HG02623 (cell line): ENCODE measurements at regions not wholly inside any gene's neighbourhood (a gene's known extent, or its start where the extent isn't known, plus 50 kb on each side); places are given as distances from the start of the nearest gene placed in this dataset.

Experiments
- ATAC-seq: cut with Tn5 transposase; IDR thresholded peaks from one replicate; pipeline ENCODE4 v1.9.1; 2021; ENCODE audit warnings: moderate library complexity; ENCODE audit not compliant: unreplicated experiment

GRCh38 chr2:219765231-219765911 lies 137.9 kb downstream of the SLC4A3 start:
- no peak for ATAC-seq

DNA sequence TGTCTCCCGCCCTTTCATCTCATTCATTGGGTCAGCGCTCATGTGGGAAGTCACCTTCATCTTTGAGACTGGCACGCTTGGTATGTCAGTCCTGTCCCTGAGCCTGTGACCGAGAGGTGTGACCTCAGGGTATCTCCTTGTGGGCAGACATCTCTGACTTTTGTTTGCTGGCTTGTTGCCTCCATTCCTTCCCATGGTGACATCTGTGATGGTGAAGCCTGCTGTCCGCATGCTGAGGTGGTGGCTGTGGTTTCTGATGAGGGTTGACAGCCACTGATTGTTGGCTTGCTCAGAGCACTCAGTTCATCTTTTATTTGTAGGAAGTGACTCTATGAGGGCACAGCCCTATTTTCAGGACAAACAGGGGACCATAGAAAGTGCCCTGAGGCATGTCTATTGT lies 139.2 kb downstream of the SLC4A3 start:
- no peak for ATAC-seq

DNA sequence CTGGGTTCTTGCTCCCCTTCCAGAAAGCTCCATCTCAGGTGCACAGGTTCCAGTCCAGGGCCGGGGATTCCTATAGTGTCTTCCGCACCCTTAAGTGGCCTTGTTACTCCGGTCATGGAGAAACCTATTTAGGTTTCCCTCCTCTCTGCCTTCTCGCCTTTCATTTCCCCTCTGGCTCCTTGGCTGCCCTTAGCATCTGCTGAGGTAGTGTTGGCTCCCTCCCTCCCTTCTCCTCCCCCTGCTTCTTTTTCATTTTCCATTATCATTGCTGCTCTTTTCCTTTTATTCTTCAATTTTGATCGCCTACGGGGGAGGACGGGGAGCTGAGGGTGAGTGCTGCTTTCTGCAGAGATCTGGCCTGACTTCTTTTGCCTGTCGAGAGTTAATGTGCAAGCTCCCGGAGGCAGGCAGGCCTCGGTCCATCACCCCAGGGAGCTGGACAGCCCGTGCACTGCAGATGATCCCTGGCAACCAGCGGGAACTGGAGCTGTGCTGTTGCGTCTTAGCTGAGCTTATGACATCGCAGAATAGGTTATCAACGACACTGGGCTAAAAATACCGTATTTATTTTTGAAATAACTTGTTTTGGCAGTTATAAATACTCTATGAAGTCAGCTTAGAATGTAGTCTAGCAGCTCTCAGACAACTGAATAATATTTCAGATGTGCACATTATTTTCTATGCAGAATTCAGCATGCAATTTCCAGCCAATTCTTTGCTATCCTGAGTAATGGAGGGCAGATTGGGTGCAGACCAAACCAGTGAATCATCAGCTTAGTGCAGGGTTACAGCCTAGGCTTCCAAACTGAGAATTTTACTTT lies 141.9 kb downstream of the SLC4A3 start:
- no peak for ATAC-seq

DNA sequence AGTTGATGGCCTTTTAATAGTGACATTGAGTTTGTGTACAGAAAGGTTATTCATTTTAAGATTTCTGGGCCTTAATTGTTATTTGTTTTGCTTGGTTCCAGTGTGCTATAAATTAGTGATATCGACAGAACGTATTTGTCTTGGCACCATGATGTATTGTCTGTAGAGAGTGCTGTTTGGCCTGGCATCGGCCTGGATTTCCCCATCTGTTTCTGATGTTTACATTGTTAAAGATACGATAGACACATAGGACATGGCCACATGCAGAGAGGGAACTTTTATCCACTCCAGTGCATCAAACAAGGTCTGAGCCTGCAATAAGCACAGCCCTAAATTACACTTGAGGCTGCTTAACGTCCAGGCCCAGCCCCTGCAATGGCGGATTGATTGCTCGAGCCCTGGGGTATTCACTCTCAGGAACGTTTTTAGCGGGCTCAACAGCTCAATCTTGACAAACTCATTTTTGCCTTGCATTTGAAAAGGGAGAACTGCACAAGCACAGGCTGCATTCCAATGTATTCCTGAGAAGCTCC lies 144.7 kb downstream of the SLC4A3 start:
- no peak for ATAC-seq

GRCh38 chr2:219772697-219773096 lies 145.3 kb downstream of the SLC4A3 start:
- no peak for ATAC-seq

DNA sequence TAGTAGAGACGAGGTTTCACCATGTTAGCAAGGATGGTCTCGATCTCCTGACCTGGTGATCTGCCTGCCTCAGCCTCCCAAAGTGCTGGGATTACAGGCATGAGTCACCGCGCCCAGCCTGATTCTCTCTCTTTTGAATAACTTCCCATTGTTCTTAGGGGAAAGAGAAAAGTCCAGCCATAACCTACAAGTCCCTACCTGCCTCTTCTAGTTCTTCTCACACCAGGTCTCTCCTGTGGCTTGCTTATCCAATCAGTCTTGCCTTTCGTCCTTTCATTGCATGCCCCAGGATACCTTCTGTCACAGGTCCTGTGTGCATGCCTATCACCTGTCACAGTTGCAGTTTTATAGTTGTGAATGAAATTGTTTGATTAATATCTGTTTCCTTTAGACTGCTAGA lies 148.1 kb downstream of the SLC4A3 start:
- no peak for ATAC-seq

DNA sequence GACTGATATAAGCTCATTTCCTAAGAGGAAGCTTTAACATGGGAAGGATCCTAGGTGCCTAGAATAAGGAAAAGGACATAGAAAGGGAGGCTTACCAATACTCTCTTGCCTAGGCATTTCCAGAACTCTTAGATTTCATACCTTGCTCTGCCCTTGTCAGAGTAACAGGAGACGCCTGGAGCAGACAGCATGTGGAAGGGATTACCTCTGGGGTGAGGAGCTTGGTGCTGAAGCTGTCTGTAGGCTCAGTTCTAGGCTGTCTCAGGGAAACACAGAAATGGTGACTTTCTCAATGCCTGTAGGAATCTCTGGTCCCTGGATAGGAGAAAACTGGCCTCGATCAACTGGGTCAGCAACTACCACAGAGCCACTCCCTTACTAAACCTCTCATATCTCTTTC lies 150.0 kb downstream of the SLC4A3 start:
- ATAC-seq, result no peak

DNA sequence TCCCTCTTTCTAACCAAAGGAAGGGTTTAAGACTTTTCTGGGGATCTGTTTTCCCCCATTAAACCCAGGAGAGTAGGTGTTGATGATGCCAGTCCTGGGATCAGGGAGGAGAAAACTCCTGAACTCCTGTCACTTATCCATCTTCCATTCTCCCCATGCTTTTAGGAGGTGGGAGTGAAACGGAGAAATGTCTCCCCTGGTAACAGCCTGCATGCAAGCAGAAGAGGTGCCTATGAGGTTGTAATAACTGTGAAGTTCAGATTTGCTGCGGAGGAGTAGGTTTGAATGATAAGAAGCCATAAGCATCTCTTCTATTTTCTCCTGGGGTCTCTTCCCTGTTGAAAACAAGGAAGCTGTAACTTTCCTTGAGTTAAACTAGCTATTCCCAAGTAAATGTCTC lies 150.8 kb downstream of the SLC4A3 start:
- ATAC-seq, result no peak

GRCh38 chr2:219782737-219783348 lies 155.4 kb downstream of the SLC4A3 start:
- no peak for ATAC-seq

DNA sequence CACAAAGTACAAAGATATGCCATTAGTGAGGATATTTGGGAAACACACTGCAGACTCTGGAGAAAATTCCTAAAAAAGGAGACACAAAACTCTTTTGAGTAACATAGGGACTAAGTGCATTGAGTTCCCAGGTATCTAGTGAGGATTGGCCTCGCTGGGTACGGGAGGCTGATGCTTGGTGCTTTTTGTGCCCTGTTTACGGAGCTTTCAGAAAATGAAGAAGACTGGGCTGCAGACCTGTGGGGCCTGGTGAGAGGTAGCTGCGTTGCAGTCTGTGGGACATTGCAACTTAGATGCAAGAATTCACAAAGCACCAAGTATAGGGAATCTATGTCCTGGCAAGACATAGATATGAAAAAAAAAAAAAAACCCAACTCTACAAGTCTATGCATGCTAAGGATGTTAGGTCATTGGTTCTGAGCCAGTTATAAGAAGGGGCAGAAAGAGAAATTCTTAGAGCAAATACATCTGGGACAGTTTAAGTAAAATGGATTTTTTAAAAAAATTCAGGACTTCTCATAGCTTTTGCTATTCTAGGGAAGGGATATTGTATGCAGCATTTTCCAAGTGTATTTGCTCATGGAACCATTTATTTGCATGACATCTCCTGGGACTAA lies 156.0 kb downstream of the SLC4A3 start:
- no peak for ATAC-seq

DNA sequence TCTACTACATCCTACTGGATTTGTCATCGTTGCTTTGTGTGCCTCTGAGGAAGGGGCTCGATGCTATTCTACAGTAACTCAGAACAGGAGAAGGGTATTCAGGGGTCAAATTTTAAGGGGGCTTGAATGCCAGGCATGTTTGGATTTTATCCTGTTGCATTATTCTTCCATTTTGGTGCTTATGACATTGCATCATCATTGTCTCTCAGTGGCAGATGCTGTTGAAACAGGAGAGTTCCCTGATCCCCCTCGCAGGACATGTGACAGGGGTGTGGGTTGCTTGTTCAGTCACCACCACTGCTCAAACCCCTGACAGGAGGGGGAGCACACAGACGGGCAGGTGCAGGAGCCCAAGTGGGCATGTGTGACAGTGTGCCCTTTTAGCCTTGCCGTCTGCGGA lies 156.7 kb downstream of the SLC4A3 start:
- no peak for ATAC-seq

- no peak for ATAC-seq
Observed at GRCh38 chr2:219789476-219789875, 162.0 kb downstream of the SLC4A3 start.

- no peak for ATAC-seq
Observed at GRCh38 chr2:219792446-219792845, 165.0 kb downstream of the SLC4A3 start.

DNA sequence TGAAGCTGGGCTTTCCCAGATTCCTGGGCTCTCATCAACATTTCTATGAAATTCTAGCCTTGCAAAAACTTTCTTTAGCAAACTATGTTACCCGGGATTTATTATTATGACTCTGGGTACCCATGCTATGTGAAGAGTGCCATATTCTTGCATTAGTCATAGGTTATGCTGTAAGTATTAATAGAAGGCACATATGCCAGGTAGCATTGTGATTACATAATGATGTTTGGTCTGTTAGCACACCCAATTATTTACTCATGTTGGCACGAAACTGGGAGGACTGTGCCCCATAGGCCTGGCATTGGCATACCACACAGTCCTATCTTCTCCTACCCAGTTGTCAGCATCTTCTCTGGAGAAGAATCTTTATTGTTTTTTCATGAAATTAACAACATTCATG lies 171.0 kb downstream of the SLC4A3 start:
- ATAC-seq, result no peak

DNA sequence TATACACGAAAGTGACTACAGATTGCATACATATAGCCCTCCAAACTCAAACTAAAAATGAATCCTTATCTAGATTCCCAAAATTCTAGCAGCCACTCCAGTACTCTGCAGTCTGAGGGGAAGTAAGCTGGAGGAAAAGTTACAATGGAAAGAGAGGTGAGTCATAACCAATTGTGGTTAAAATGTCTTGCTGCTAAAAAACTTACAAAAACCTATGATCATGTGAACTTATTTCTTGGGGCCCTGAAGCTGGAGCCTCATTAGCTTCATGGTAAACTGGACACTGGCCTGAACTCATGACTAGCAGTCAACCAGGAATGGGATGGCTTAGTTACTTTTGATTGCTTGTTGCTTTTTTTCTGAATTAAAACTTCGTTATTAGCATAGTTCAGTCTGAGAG lies 175.9 kb downstream of the SLC4A3 start:
- ATAC-seq, result no peak

GRCh38 chr2:219810895-219811294 lies 183.5 kb downstream of the SLC4A3 start:
- no peak for ATAC-seq

- no peak for ATAC-seq
Observed at GRCh38 chr2:219812672-219813071, 185.2 kb downstream of the SLC4A3 start.

- no peak for ATAC-seq
Observed at GRCh38 chr2:219820767-219821166, 193.3 kb downstream of the SLC4A3 start.

GRCh38 chr2:219823574-219823973 lies 196.1 kb downstream of the SLC4A3 start:
- no peak for ATAC-seq

DNA sequence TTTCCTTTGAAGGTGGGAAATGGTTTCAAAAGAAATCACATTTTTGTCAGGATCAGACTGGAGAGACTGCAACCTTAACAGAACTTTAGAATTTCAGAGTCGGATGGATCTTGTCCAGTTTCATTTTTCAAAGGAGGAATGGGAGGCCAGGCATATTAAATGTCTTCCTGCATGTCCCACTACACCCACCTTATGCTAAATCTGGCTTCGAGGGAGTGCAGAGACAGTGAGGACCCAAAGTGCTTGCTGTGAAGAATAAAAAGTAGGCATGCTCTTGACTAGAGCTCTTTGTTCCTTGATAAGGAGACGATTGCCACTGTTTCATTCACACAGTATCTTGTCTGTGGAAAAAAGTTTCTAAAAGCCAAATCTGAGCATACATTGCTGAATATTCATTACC lies 197.6 kb downstream of the SLC4A3 start:
- no peak for ATAC-seq

DNA sequence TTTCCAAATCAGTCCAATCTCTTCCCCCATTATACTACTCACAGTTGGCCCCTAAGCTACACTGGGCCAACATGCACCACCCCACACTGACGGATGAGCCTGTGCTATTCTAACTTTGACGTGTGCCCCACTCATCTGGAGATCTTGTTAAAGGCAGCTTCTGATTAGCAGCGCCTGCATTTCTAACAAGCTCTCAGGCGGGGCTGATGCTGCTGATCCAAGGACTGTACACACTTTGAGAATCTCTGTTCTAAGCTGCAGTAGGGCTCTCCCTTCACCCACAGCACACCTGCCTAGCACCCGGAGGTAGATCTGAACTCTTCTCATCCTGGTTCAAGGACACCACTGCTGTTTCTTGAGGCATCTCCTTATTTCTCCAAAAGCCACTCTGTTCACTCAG lies 200.7 kb downstream of the SLC4A3 start:
- ATAC-seq, result no peak
